T-helper 2 cell (primary cell): ENCODE measurements at regions not wholly inside any gene's neighbourhood (a gene's known extent, or its start where the extent isn't known, plus 50 kb on each side); places are given as distances from the start of the nearest gene placed in this dataset.
"Not testable (repeated sequence)": the region's sequence is repeated elsewhere in the genome, so short reads cannot be mapped to it uniquely, and the experiment has no call there.

ENCODE experiments used
- DNase-seq, 5 experiments: peaks; one replicate each; pipeline versions ENCODE4 v3.0.0 to v3.0.0-alpha.2; 2012 to 2022

GRCh38 chr5:71343994-71344393, 111.5 kb upstream of the BDP1 start:
- not testable (repeated sequence) for DNase-seq

- DNase-seq = not testable (repeated sequence)
Observed at GRCh38 chr5:71372601-71373000, 82.8 kb upstream of the BDP1 start.

DNA sequence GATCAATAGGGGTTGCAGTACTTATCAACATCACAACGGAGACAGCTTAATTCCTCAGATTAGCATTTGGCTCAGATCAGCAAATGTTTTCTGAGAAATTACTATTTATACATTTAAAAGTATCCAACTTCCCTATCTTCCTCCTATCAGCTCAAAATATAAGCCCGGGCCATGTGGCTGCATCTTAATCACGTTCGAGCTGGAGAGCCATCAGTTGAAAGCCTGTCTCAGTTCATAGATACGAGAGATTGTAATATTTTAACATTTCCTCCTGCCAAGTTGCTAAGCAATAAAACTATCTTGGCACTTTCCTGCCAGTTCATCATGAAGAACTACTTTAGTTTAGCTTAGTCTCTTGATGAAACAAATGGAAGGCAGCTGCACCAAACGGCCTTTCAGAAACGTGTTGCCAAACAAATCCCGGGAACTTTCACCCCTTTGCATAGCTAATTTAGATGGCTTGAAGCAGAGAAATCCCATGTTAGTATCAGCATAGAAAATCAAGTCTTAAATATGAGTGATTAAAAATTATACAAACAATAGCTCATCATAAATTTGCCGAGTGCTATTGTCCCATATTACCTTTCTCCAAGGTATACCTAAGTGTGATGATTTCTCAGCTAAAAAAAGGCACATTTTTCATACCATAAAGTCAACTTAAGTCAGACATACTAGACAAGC, 82.3 kb upstream of the BDP1 start:
- not testable (repeated sequence) for DNase-seq

DNA sequence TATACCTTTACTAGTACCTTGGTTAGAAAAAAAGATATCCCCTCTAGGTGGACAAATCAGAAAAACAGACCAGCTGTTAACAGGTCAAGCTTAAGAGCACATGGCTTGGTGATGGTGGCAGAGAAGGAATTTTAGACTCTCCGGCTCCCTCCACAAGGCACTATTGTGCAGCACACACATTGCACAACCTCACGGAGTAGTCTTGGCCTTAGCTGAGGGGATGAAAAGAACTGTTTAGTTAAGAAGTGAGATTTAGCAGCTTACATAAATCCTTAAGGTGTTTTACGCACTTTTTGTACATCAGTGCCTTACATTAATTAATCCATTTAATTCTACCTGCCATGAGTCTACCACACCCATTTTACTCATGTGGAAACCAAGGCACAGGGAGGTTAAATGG, 71.2 kb upstream of the BDP1 start:
- DNase-seq = not testable (repeated sequence)

DNA sequence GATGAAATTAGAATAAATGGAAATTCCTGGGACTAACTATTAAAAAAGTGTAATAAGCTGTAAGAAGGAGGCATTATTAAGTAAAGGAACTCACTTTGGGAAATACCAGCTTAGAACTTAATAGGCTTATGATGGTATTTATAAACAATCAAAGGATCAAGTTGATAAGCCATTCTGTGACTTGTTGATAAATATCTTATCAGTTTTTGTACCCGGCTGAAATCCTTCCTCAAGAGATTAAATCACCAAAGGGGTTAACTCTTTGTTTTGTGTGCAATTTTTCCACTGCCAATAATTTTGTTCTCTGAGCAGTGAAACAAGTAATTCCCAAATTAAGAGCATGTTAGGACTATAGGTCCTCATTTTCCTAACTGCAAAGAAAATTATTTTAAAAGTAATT, 70.7 kb upstream of the BDP1 start:
- no peak for DNase-seq

DNA sequence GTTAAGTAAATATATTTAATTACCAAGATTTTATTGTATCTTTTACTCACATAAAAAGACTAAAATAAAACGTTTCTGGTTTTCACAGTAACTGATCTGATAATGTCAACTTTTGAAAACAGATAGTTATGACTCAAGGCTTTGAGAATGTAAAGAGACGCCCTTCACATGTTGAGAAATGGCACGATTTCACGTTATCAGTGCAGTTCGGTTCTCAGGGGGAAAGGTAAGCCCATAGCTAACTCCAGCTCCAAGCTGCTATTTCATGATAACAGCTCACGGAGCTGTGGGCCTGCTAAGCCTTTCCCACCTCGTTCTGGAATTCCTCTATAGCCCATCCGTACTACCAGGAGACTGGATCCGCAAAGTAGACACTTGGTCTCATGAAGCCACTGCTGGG, 70.2 kb upstream of the BDP1 start:
- not testable (repeated sequence) for DNase-seq

- peak in 1 of 5 experiments; percentile 6 for DNase-seq
Observed at GRCh38 chr5:71388184-71388583, 67.3 kb upstream of the BDP1 start.

- not testable (repeated sequence) for DNase-seq
Observed at GRCh38 chr5:71398400-71398799, 57.1 kb upstream of the BDP1 start.

DNA sequence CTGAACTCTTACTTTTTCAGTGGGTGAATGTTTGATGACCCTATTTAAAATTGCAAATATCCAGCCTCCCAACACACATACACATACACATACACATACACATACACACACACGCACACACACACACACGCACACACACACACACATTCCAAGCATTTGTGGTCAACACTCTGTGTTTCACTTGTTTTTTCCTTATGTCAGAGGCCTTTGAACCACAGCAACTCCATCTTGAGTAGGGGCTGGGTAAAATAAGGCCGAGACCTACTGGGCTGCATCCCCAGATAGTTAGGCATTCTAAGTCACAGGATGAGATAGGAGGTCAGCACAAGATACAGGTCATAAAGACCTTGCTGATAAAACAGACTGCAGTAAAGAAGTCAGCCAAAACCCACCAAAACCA, 56.6 kb upstream of the BDP1 start:
- DNase-seq = not testable (repeated sequence)

DNA sequence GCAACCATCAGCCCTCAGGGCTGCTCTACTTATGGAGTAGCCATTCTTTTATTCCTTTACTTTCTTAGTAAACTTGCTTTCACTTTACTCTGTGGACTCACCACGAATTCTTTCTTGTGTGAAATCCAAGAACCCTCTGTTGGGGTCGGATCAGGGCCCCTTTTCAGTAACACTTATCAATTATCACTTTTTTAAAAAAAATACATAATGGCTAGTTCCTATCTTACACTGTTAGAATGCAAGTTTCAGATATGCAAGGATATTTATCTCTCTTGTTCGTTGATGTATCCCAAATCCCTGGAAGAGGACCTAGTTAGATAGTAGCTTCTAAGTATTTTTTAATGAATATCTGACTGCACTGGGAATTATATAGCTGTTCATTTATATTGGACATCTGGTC, 56.0 kb upstream of the BDP1 start:
- not testable (repeated sequence) for DNase-seq

GRCh38 chr5:71400626-71401025, 54.8 kb upstream of the BDP1 start:
- not testable (repeated sequence) for DNase-seq

DNA sequence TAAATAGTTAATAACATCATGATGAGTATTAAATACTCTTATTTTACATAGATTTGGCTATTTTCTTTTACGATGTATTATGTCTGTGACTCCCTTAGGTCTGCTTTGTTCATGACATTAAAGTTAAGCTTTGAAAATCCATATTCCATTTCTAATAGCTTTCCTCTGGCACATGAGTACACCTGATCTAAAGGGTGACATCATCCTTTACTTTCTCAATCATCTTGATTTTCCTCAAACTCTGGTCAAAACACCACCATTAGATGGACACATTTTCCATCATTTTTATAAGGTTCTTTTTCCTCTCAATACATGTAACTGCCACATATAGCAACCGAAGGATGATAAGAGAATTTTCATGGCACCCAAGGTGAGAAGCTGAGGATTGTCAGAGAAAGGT, 54.3 kb upstream of the BDP1 start:
- DNase-seq = not testable (repeated sequence)

GRCh38 chr5:71401564-71401963, 53.9 kb upstream of the BDP1 start:
- not testable (repeated sequence) for DNase-seq

- not testable (repeated sequence) for DNase-seq
Observed at GRCh38 chr5:71404441-71404840, 51.0 kb upstream of the BDP1 start.

DNA sequence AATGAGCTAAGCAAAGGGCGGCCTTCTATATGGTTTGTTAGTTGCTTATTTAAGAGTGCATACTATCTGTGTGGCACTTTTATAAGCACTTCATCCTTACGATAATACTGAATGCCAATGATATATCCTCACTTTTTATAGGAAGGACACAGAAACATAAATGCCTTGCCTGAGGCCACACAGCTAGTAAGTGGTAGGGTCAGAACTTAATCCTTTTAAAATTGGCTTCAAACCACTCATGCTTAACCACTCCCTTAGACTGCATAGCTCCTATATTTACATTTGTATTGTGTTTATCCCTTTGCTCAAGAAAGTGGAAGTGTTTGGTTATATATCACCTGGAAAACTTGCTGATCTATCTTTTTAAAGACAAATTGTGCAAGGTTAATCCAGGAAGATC, 50.5 kb upstream of the BDP1 start:
- not testable (repeated sequence) for DNase-seq
